ENCODE measurements at regions not wholly inside any gene's neighbourhood (a gene's known extent, or its start where the extent isn't known, plus 50 kb on each side); places are given as distances from the start of the nearest gene placed in this dataset.

DNA sequence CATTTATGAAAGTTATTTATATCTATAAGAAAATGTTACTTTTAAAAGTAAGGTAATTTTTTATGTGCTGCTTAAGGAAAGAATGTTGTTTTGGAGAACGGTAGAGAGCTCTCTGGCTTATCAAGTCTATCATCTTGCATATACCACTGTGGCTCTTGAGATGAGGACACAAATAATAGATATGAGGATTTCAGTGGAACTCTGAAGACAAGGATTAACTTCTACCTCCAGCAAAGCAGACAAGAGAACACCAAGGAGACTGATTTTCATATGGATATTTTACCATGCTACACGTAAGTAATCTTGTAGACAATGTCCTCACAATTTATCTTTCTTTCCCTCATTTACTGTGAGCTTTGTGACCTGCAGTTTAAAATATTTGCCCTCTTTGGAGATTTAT, 557.5 kb upstream of the NDST4 start:
- H3K4me3 ChIP-seq (ENCODE audit: low read depth, low read length), result no peak overlapping the region
- DNase-seq (ENCODE audit: low read depth), result no peak
- TF ChIP-seq, protein P1, sequence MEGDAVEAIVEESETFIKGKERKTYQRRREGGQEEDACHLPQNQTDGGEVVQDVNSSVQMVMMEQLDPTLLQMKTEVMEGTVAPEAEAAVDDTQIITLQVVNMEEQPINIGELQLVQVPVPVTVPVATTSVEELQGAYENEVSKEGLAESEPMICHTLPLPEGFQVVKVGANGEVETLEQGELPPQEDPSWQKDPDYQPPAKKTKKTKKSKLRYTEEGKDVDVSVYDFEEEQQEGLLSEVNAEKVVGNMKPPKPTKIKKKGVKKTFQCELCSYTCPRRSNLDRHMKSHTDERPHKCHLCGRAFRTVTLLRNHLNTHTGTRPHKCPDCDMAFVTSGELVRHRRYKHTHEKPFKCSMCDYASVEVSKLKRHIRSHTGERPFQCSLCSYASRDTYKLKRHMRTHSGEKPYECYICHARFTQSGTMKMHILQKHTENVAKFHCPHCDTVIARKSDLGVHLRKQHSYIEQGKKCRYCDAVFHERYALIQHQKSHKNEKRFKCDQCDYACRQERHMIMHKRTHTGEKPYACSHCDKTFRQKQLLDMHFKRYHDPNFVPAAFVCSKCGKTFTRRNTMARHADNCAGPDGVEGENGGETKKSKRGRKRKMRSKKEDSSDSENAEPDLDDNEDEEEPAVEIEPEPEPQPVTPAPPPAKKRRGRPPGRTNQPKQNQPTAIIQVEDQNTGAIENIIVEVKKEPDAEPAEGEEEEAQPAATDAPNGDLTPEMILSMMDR (IDR thresholded peaks at IDR 0.05; ENCODE audit: insufficient read depth, low read length), result no peak

DNA sequence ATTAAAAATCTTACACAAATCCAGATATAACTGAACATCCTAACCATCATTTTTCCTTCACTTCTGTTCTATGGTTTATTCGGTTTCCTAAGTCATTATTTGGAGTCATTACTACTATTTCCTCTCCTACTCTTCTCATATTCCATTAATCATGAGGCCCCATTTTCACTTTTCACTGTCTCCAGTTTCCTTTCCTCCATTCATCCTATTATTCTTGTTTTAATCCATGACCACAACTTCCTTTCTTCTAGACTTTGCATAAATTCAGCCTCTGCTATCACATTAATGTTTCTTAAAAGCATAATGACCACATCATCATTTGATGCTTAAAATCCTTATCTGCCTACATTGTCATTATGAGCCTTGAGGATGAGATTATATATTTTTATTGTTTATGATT, 555.0 kb upstream of the NDST4 start:
- no peak overlapping the region for H3K4me3 ChIP-seq (ENCODE audit: low read depth, low read length)
- TF ChIP-seq, protein P1 (IDR thresholded peaks at IDR 0.05; ENCODE audit: insufficient read depth, low read length), result no peak
- DNase-seq (ENCODE audit: low read depth), result no peak

DNA sequence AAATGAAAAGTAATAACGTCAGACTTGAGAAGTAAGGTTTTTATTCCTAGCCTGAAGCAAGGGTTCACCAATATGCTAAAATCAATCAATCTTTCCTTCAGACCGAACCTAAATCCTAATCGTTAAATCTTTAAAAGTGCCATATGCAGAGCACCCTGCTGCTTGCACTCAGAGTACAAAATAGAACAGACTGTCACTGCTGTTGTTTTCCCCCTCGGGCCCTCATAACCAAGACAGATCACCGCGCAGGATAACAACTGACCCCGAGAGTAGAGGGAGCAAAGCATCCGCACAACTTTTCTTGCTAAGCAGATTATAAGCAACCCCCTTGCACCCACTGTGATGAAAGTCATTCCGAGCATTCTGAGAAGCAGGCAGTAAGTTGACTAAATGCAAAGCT, 550.9 kb upstream of the NDST4 start:
- no peak for DNase-seq (ENCODE audit: low read depth)
- TF ChIP-seq, protein P1 (IDR thresholded peaks at IDR 0.05; ENCODE audit: insufficient read depth, low read length), result no peak
- no peak overlapping the region for H3K4me3 ChIP-seq (ENCODE audit: low read depth, low read length)

DNA sequence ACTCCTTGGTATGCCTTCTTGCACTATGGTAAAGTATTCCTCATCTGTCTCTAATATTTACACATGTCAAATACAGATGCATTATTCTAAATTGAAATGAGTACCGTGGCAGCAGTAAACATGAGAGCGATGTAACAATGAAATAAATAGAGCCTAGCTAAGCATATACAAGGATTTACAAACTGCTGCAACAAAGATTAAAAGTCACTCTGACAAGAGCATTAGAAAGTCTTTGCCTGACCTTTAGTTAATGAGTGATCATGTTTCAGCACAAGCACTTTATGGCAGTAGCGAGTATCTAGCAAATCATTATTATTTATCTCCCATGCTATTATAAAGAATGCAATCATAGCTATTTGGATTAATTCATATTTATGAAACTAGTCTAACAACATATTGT, 547.0 kb upstream of the NDST4 start:
- no peak for DNase-seq (ENCODE audit: low read depth)
- TF ChIP-seq, protein P1 (IDR thresholded peaks at IDR 0.05; ENCODE audit: insufficient read depth, low read length), result no peak
- H3K4me3 ChIP-seq (ENCODE audit: low read depth, low read length), result no peak overlapping the region

DNA sequence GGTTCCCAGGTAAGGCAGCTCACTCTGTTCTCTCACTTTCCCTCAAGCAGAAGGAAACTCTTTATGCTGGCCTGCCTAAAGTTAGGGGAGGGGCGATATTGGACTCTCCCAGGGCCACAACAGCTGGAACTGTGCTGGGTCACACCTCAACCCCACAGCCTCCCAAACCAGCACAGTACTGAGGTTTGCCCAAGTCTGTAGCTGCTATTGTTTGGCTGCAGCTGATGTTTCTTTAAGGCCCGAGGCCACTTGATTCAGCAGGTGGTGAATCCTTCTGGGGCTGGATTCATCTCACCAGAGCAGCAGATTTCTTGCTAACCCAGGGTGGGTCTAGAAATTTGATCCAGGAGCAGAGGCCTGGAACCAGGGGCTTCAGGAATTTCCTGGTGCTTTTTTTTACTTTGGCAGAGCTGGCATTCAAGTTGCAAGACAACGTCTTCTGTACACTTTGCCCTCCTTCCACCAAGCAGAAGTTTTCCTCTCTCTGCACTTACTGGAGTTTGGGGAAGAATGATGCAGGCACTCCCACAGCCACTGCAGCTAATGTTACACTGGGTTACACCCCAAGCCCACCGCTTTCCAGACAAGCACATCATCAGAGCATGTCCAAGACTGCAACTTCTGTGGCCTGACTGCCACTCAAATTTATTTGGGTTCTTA, 544.7 kb upstream of the NDST4 start:
- H3K4me3 ChIP-seq (ENCODE audit: low read depth, low read length), result no peak overlapping the region
- DNase-seq (ENCODE audit: low read depth), result no peak
- TF ChIP-seq, protein P1 (IDR thresholded peaks at IDR 0.05; ENCODE audit: insufficient read depth, low read length), result no peak

DNA sequence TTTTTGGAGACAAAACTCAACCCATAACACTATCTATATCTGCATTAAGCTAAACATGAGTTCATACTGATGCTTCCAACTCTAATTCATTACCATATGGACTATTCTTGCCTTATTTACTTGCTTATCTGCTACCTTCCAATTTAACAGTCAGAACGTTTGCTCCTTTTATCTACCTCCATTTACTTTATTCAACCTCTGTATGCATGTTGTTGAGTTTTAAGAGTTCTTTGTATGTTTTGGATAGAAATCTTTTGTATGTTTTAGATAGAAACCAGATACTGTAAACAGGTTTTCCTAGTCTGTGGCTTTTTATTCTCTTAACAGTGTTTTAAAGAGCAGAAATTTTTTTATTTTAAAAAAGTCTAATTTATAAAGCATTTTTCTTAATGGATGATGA, 542.2 kb upstream of the NDST4 start:
- H3K4me3 ChIP-seq (ENCODE audit: low read depth, low read length), result no peak overlapping the region
- TF ChIP-seq, protein P1 (IDR thresholded peaks at IDR 0.05; ENCODE audit: insufficient read depth, low read length), result no peak
- DNase-seq (ENCODE audit: low read depth), result no peak

DNA sequence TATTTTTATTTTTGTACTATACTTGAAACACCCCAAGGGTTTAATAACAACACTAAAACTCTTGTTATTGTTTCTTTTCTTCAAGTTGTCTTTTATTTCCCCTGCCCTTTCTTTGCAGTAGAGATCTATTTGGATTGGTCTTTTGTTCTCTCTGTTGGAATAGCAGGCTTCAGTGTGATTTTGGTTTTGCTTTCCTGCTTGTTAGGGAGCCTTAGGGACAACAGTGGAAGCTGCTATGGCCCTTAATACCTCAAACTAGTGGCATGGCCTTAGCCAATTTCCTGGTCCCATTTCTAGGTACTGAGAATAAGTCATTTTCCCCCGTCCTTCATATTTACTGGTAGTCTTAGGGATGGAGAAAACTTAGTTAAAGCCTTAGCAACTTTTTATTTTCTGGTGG, 535.4 kb upstream of the NDST4 start:
- TF ChIP-seq, protein P1 (IDR thresholded peaks at IDR 0.05; ENCODE audit: insufficient read depth, low read length), result no peak
- H3K4me3 ChIP-seq (ENCODE audit: low read depth, low read length), result no peak overlapping the region
- no peak for DNase-seq (ENCODE audit: low read depth)

All from fibroblast of the aortic adventitia (primary cell).